Progenitor cell of endocrine pancreas (in vitro differentiated cells): ENCODE measurements at regions not wholly inside any gene's neighbourhood (a gene's known extent, or its start where the extent isn't known, plus 50 kb on each side); places are given as distances from the start of the nearest gene placed in this dataset.

Experiments
- DNase-seq: peaks from one replicate; pipeline ENCODE4 v3.0.0; 2021; ENCODE audit warnings: low spot score; ENCODE audit not compliant: unreplicated experiment
- H3K27ac Mint-ChIP-seq: 2 replicates; pipeline ENCODE4 v1.8.0; 2021; ENCODE audit warnings: mild to moderate bottlenecking, moderate library complexity, mixed read lengths
- H3K27me3 Mint-ChIP-seq: 2 replicates; pipeline ENCODE4 v1.8.0; 2021; ENCODE audit warnings: mixed read lengths
- H3K36me3 Mint-ChIP-seq: 2 replicates; pipeline ENCODE4 v1.8.0; 2022; ENCODE audit warnings: mixed read lengths; ENCODE audit not compliant: insufficient read depth
- H3K4me1 Mint-ChIP-seq: 2 replicates; pipeline ENCODE4 v1.8.0; 2021; ENCODE audit warnings: low read depth, mixed read lengths
- H3K4me3 Mint-ChIP-seq: 2 replicates; pipeline ENCODE4 v1.8.0; 2021; ENCODE audit warnings: low read depth, mild to moderate bottlenecking, moderate library complexity, mixed read lengths
- H3K9me3 Mint-ChIP-seq: 2 replicates; pipeline ENCODE4 v1.8.0; 2021; ENCODE audit warnings: low read depth, mixed read lengths
- TF ChIP-seq, protein P1 (sequence below): fragments of 200-600 bp; sonication (generic); IDR thresholded peaks from one replicate; pipeline ENCODE4 v1.5.0; 2021; ENCODE audit warnings: antibody characterized with exemption, mild to moderate bottlenecking; ENCODE audit not compliant: unreplicated experiment

DNA sequence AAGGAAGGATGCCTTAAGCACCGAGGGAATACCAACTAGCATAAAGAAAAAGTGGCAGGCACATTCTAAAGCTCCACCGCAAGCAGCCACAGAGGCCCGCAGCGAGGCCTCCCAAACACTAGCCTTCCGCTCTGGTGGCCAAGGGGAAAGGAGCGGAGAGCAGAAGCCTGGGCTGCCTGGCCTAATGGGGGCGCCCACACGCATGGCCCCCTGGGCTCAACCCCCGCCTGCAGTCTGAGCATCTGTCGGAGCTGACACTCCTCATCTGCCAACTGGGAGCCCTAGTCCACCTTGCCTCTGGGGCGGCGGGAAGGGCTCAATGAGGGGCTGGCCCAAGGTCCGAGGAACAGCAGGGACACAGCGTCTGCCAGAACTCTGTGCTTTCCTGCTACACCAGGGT, 50.1 kb upstream of the WNT11 start:
- Mint-ChIP-seq H3K4me3 (no peak overlapping the region), H3K27ac (no peak overlapping the region), H3K9me3 (no peaks in the 10 kb centered on the region), H3K27me3 (peaks cover 31% of the 10 kb centered on the region), H3K36me3 (no peaks in the 10 kb centered on the region), H3K4me1 (no peaks in the 10 kb centered on the region)
- DNase-seq: no peak
- TF ChIP-seq, protein P1, sequence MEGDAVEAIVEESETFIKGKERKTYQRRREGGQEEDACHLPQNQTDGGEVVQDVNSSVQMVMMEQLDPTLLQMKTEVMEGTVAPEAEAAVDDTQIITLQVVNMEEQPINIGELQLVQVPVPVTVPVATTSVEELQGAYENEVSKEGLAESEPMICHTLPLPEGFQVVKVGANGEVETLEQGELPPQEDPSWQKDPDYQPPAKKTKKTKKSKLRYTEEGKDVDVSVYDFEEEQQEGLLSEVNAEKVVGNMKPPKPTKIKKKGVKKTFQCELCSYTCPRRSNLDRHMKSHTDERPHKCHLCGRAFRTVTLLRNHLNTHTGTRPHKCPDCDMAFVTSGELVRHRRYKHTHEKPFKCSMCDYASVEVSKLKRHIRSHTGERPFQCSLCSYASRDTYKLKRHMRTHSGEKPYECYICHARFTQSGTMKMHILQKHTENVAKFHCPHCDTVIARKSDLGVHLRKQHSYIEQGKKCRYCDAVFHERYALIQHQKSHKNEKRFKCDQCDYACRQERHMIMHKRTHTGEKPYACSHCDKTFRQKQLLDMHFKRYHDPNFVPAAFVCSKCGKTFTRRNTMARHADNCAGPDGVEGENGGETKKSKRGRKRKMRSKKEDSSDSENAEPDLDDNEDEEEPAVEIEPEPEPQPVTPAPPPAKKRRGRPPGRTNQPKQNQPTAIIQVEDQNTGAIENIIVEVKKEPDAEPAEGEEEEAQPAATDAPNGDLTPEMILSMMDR: no peak
